Left ventricle myocardium inferior (tissue), 1 donor: ENCODE measurements at regions not wholly inside any gene's neighbourhood (a gene's known extent, or its start where the extent isn't known, plus 50 kb on each side); places are given as distances from the start of the nearest gene placed in this dataset.

Experiments
- DNase-seq: peaks from one replicate; pipeline ENCODE4 v3.0.0-alpha.2; 2020
- H3K27ac ChIP-seq: fragments of 200-600 bp; replicated peaks from 2 replicates; pipeline ENCODE4 v1.8.0; 2021
- H3K27me3 ChIP-seq: fragments of 200-600 bp; 2 replicates; pipeline ENCODE4 v1.8.0; 2021; ENCODE audit warnings: low read depth
- H3K36me3 ChIP-seq: fragments of 200-600 bp; 2 replicates; pipeline ENCODE4 v1.8.0; 2021
- H3K4me1 ChIP-seq: fragments of 200-600 bp; 2 replicates; pipeline ENCODE4 v1.8.0; 2021
- H3K4me3 ChIP-seq: fragments of 200-600 bp; 2 replicates; pipeline ENCODE4 v1.8.0; 2021; ENCODE audit warnings: mild to moderate bottlenecking, moderate library complexity
- H3K9me3 ChIP-seq: fragments of 200-600 bp; replicated peaks from 2 replicates; pipeline ENCODE4 v1.8.0; 2021
- intact Hi-C: fragments of 100-400 bp; cut with micrococcal nuclease; formaldehyde crosslinking; loops from one replicate; pipeline ENCODE4 v1.11.0; 2022
- TF ChIP-seq, protein P1 (sequence below): fragments of 200-600 bp; IDR thresholded peaks from 2 replicates; pipeline ENCODE4 v1.8.0; 2021; ENCODE audit warnings: antibody characterized with exemption, mild to moderate bottlenecking, borderline replicate concordance
- donor health status: DM: no; HTN: yes; CAD: no; lungs with severe emphysema.

- H3K4me3 ChIP-seq: no peak overlapping the region
- no peak for DNase-seq
- no peaks in the 10 kb centered on the region for H3K36me3 ChIP-seq
- TF ChIP-seq, protein P1, sequence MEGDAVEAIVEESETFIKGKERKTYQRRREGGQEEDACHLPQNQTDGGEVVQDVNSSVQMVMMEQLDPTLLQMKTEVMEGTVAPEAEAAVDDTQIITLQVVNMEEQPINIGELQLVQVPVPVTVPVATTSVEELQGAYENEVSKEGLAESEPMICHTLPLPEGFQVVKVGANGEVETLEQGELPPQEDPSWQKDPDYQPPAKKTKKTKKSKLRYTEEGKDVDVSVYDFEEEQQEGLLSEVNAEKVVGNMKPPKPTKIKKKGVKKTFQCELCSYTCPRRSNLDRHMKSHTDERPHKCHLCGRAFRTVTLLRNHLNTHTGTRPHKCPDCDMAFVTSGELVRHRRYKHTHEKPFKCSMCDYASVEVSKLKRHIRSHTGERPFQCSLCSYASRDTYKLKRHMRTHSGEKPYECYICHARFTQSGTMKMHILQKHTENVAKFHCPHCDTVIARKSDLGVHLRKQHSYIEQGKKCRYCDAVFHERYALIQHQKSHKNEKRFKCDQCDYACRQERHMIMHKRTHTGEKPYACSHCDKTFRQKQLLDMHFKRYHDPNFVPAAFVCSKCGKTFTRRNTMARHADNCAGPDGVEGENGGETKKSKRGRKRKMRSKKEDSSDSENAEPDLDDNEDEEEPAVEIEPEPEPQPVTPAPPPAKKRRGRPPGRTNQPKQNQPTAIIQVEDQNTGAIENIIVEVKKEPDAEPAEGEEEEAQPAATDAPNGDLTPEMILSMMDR: no peak
- intact Hi-C loops: no loop called here
- H3K27ac ChIP-seq: no peak overlapping the region
- H3K27me3 ChIP-seq: no peaks in the 10 kb centered on the region
- H3K4me1 ChIP-seq: no peaks in the 10 kb centered on the region
- peaks cover 5% of the 10 kb centered on the region for H3K9me3 ChIP-seq
Measured at GRCh38 chr13:65540175-65540574, 1690.0 kb downstream of the PCDH9 start.

- Histone ChIP-seq H3K4me1 (no peaks in the 10 kb centered on the region), H3K27me3 (no peaks in the 10 kb centered on the region), H3K9me3 (peaks cover 5% of the 10 kb centered on the region), H3K27ac (no peak overlapping the region), H3K4me3 (no peak overlapping the region), H3K36me3 (no peaks in the 10 kb centered on the region)
- TF ChIP-seq, protein P1: no peak
- DNase-seq: no peak
- intact Hi-C loops: no loop called here
Measured at GRCh38 chr13:65535370-65535769, 1694.8 kb downstream of the PCDH9 start.

- H3K9me3 ChIP-seq: no peaks in the 10 kb centered on the region
- H3K4me1 ChIP-seq: no peaks in the 10 kb centered on the region
- no peak for DNase-seq
- no peaks in the 10 kb centered on the region for H3K36me3 ChIP-seq
- intact Hi-C loops: no loop called here
- no peak overlapping the region for H3K27ac ChIP-seq
- H3K4me3 ChIP-seq: no peak overlapping the region
- H3K27me3 ChIP-seq: no peaks in the 10 kb centered on the region
- TF ChIP-seq, protein P1: no peak
Measured at GRCh38 chr13:65532231-65532630, 1697.9 kb downstream of the PCDH9 start.

- H3K4me3 ChIP-seq: no peak overlapping the region
- intact Hi-C loops: no loop called here
- H3K27ac ChIP-seq: no peak overlapping the region
- H3K4me1 ChIP-seq: no peaks in the 10 kb centered on the region
- H3K9me3 ChIP-seq: peaks cover 2% of the 10 kb centered on the region
- no peaks in the 10 kb centered on the region for H3K27me3 ChIP-seq
- DNase-seq: no peak
- no peaks in the 10 kb centered on the region for H3K36me3 ChIP-seq
- TF ChIP-seq, protein P1: no peak
Measured at GRCh38 chr13:65530688-65531087, 1699.4 kb downstream of the PCDH9 start.

DNA sequence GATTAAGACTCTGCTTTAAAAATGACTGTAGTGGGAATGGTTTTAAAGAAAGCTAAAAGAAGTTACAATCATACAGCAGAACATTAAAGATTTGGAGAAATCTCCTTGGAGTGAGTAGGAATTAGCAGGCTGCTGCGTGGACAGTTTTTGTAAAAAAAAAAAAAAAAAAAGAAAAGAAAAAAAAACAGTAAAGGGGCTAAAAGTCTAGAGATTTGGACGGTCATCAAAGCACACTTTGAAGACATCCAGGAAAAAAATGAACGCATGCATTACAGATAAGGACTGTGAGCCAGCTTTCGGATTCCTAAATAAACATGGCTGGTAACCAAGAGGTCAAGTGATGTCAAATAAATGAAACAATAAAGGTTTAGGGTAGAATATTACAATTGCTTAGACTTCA is 1700.6 kb downstream of the PCDH9 start:
- Histone ChIP-seq H3K27ac (no peak overlapping the region), H3K36me3 (no peaks in the 10 kb centered on the region), H3K9me3 (peaks cover 10% of the 10 kb centered on the region), H3K4me1 (no peaks in the 10 kb centered on the region), H3K27me3 (no peaks in the 10 kb centered on the region), H3K4me3 (no peak overlapping the region)
- no peak for DNase-seq
- TF ChIP-seq, protein P1: no peak
- intact Hi-C loops: no loop called here

GRCh38 chr13:65508745-65509144 is 1721.4 kb downstream of the PCDH9 start:
- Histone ChIP-seq H3K9me3 (peaks cover 15% of the 10 kb centered on the region), H3K27ac (no peak overlapping the region), H3K4me1 (no peaks in the 10 kb centered on the region), H3K27me3 (no peaks in the 10 kb centered on the region), H3K36me3 (no peaks in the 10 kb centered on the region), H3K4me3 (no peak overlapping the region)
- TF ChIP-seq, protein P1: no peak
- DNase-seq: no peak
- intact Hi-C loops: no loop called here
